OCI-LY1 (cell line): ENCODE measurements at regions not wholly inside any gene's neighbourhood (a gene's known extent, or its start where the extent isn't known, plus 50 kb on each side); places are given as distances from the start of the nearest gene placed in this dataset.

Experiments
- H2AFZ ChIP-seq: fragments of 200-600 bp; sonication (generic), shearing (Covaris generic); 2 replicates; pipeline ENCODE4 v1.6.0; 2014; ENCODE audit warnings: antibody characterized with exemption, mild to moderate bottlenecking, low read length
- H3F3A ChIP-seq: fragments of 200-600 bp; sonication (generic), shearing (Covaris generic); 2 replicates; pipeline ENCODE4 v1.6.0; 2014; ENCODE audit warnings: mild to moderate bottlenecking, antibody characterized with exemption, low read length, moderate library complexity; ENCODE audit not compliant: insufficient read depth
- H3K27ac ChIP-seq: fragments of 200-600 bp; sonication (generic); 2 replicates; pipeline ENCODE4 v1.5.1; 2014; ENCODE audit warnings: low read length, mixed run types, mild to moderate bottlenecking, low read depth; ENCODE audit not compliant: poor library complexity, severe bottlenecking
- H3K27me3 ChIP-seq: fragments of 200-600 bp; sonication (generic); 2 replicates; pipeline ENCODE4 v1.6.0; 2014; ENCODE audit warnings: antibody characterized with exemption, mild to moderate bottlenecking, low read length, moderate library complexity; ENCODE audit not compliant: insufficient read depth
- H3K36me3 ChIP-seq: fragments of 200-600 bp; sonication (generic); 2 replicates; pipeline ENCODE4 v1.6.1; 2014; ENCODE audit warnings: mild to moderate bottlenecking, antibody characterized with exemption, low read length, moderate library complexity, mixed read lengths; ENCODE audit not compliant: insufficient read depth
- H3K4me1 ChIP-seq: fragments of 200-600 bp; sonication (generic); 2 replicates; pipeline ENCODE4 v1.5.1; 2014; ENCODE audit warnings: mild to moderate bottlenecking, low read length, moderate library complexity; ENCODE audit not compliant: insufficient read depth, severe bottlenecking
- H3K4me2 ChIP-seq: fragments of 200-600 bp; sonication (generic), shearing (Covaris generic); 2 replicates; pipeline ENCODE4 v1.6.1; 2014; ENCODE audit warnings: low read length
- H3K4me3 ChIP-seq: fragments of 200-600 bp; sonication (generic); 2 replicates; pipeline ENCODE4 v1.5.1; 2014; ENCODE audit warnings: low read length, low read depth, mild to moderate bottlenecking, mixed read lengths; ENCODE audit not compliant: poor library complexity, severe bottlenecking
- H3K79me2 ChIP-seq: fragments of 200-600 bp; shearing (Covaris generic); 2 replicates; pipeline ENCODE4 v1.6.1; 2016; ENCODE audit warnings: mixed run types, low read length, mixed read lengths; ENCODE audit not compliant: insufficient read depth
- H3K9ac ChIP-seq: fragments of 200-600 bp; sonication (generic), shearing (Covaris generic); 2 replicates; pipeline ENCODE4 v1.6.1; 2014; ENCODE audit warnings: mild to moderate bottlenecking, low read length, mixed read lengths
- H3K9me2 ChIP-seq: fragments of 200-600 bp; sonication (generic), shearing (Covaris generic); 2 replicates; pipeline ENCODE4 v1.6.1; 2014; ENCODE audit warnings: low read depth, mild to moderate bottlenecking, low read length, mixed read lengths
- H3K9me3 ChIP-seq: fragments of 200-600 bp; shearing (Covaris generic); 2 replicates; pipeline ENCODE4 v1.6.1; 2014; ENCODE audit warnings: low read length, mixed read lengths
- H4K20me1 ChIP-seq: fragments of 200-600 bp; sonication (generic), shearing (Covaris generic); 2 replicates; pipeline ENCODE4 v1.6.0; 2016; ENCODE audit warnings: mild to moderate bottlenecking, low read length; ENCODE audit not compliant: insufficient read depth
- EZH2 ChIP-seq: fragments of 200-600 bp; sonication (generic), shearing (Covaris generic); IDR thresholded peaks from 2 replicates; pipeline ENCODE4 v1.8.0; 2017; ENCODE audit warnings: borderline replicate concordance, mixed run types, mild to moderate bottlenecking, antibody characterized with exemption, low read length, moderate library complexity, mixed read lengths
- TF ChIP-seq, protein P1 (sequence below): fragments of 200-600 bp; sonication (generic), shearing (Covaris generic); IDR thresholded peaks from 2 replicates; pipeline ENCODE4 v1.5.1; 2017; ENCODE audit warnings: mild to moderate bottlenecking, antibody characterized with exemption, low read length, moderate library complexity, mixed read lengths

DNA sequence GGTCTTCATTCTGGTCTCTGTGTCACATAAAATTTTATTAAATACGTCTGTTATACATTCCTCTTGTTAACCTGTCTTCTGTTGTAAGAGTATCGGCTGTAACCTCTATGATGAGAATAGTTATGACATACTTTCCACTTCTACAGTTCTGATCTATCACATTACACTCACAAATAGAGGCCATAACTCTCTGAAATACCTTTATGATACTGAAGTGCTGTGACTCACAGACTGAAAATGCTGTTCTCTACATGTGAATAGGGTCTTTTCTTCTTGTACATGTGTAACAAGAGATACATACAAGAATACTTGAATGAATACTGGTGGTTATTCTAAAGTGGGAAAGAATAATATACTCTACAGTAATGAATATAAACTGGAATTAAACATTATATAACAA lies 1047.6 kb downstream of the TECRL start:
- TF ChIP-seq EZH2: no peak
- TF ChIP-seq, protein P1, sequence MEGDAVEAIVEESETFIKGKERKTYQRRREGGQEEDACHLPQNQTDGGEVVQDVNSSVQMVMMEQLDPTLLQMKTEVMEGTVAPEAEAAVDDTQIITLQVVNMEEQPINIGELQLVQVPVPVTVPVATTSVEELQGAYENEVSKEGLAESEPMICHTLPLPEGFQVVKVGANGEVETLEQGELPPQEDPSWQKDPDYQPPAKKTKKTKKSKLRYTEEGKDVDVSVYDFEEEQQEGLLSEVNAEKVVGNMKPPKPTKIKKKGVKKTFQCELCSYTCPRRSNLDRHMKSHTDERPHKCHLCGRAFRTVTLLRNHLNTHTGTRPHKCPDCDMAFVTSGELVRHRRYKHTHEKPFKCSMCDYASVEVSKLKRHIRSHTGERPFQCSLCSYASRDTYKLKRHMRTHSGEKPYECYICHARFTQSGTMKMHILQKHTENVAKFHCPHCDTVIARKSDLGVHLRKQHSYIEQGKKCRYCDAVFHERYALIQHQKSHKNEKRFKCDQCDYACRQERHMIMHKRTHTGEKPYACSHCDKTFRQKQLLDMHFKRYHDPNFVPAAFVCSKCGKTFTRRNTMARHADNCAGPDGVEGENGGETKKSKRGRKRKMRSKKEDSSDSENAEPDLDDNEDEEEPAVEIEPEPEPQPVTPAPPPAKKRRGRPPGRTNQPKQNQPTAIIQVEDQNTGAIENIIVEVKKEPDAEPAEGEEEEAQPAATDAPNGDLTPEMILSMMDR: no peak
- H3K9me3 ChIP-seq: no peaks in the 10 kb centered on the region
- H3K36me3 ChIP-seq: no peaks in the 10 kb centered on the region

GRCh38 chr4:63361066-63361465 lies 1048.2 kb downstream of the TECRL start:
- Histone ChIP-seq H3K9me3 (no peaks in the 10 kb centered on the region), H3K27me3 (no peaks in the 10 kb centered on the region), H3K27ac (no peak overlapping the region), H2AFZ (no peak overlapping the region), H3F3A (no peaks in the 10 kb centered on the region), H3K9me2 (no peaks in the 10 kb centered on the region), H4K20me1 (no peaks in the 10 kb centered on the region), H3K4me2 (no peak overlapping the region), H3K4me3 (no peak overlapping the region), H3K9ac (no peak overlapping the region), H3K4me1 (no peaks in the 10 kb centered on the region), H3K36me3 (no peaks in the 10 kb centered on the region), H3K79me2 (no peaks in the 10 kb centered on the region)
- TF ChIP-seq, protein P1: no peak
- TF ChIP-seq EZH2: no peak

More for the DNA sequence above, 1047.6 kb downstream of the TECRL start:
- Histone ChIP-seq H3K4me2 (no peak overlapping the region), H3K4me3 (no peak overlapping the region), H3K9me2 (no peaks in the 10 kb centered on the region), H3K27me3 (no peaks in the 10 kb centered on the region), H3K27ac (no peak overlapping the region), H3K79me2 (no peaks in the 10 kb centered on the region), H4K20me1 (no peaks in the 10 kb centered on the region), H3K9ac (no peak overlapping the region), H2AFZ (no peak overlapping the region), H3F3A (no peaks in the 10 kb centered on the region), H3K4me1 (no peaks in the 10 kb centered on the region)

DNA sequence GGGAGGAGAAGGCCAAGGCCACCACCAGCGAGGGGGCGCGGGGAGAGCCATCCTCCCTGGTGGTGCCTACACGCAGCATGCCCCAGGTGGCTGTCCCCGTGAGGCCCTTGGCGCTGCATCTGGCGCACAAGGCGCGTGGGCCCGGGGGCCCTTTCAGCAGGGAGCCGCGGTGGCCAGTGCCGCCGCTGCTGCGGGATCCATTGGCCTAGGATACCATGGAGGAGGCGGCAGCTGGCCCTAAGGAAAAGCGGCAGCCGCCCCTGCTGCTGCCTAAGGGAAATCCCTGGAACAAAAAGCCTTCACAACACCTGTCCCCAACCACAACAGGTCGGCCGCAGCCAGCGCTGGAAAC lies 1059.6 kb downstream of the TECRL start:
- Histone ChIP-seq H2AFZ (no peak overlapping the region), H3K9me3 (no peaks in the 10 kb centered on the region), H3K27ac (no peak overlapping the region), H3K4me2 (no peak overlapping the region), H3K4me3 (no peak overlapping the region), H3F3A (no peaks in the 10 kb centered on the region), H3K27me3 (no peaks in the 10 kb centered on the region), H3K36me3 (no peaks in the 10 kb centered on the region), H3K79me2 (no peaks in the 10 kb centered on the region), H3K4me1 (no peaks in the 10 kb centered on the region), H4K20me1 (no peaks in the 10 kb centered on the region), H3K9ac (no peak overlapping the region), H3K9me2 (no peaks in the 10 kb centered on the region)
- TF ChIP-seq, protein P1: no peak
- no peak for TF ChIP-seq EZH2
